ENCODE measurements at regions not wholly inside any gene's neighbourhood (a gene's known extent, or its start where the extent isn't known, plus 50 kb on each side); places are given as distances from the start of the nearest gene placed in this dataset.
A peak's percentile ranks its signal among the peaks of the same experiment; 100 is the strongest.

DNA sequence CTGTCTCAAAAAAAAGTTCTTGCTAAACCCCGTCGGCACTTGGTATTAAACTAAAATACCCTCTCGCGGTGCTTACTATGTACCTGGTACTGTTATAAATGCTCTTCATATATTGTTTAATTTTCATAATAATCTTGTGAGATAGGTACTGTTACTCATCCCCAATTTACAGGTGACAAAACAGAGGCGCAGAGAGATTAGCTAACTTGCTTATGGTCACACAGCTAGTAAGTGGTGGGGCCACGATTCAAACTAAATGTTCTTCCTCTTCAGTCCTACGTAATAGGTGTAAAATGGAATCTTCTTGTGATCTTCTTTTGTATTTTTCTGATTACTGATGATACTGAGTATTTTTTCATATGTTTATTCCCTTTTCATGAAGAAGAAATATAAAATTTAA lies 51.3 kb downstream of the TET3 start:
- no peak for DNase-seq (ENCODE audit: low read depth)

DNA sequence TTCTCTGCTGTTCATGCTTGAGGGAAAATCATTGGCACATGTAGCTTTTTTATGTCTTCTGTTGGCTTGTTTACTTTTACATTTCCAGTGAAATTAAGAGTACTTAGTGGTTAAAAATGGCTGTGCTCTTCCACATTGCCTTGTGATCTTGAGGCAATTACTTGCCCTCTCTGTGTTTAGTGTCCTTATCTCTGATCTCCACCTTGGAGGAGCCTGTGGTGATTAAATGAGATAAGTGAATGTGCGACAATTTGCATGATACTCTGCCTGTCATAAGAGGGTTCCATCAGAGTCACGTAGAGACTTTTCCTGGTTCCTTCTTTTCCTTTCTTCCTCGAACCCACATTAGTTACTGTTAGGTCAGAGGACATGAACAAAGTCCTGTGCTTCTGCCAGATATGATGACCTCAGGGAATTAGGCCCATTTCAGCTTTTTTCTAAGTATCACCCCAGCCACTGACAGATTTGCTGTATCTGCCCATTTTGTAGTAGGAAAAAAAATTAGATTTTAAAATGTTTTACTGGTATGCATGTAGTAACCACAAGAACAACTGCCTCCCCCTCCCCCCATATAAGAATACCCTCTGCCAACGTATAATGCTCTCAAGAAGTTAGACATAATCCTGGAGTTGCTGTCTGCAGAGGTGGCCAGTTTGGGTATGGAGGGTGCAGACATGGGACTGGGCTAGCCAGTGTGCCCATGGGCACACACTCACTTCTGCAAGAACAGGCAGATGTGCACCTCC lies 51.9 kb downstream of the TET3 start:
- peak; percentile 20 for DNase-seq (ENCODE audit: low read depth)

- DNase-seq (ENCODE audit: low read depth) = peak; percentile 89
Observed at GRCh38 chr2:74037379-74037860, 52.7 kb downstream of the TET3 start.

DNA sequence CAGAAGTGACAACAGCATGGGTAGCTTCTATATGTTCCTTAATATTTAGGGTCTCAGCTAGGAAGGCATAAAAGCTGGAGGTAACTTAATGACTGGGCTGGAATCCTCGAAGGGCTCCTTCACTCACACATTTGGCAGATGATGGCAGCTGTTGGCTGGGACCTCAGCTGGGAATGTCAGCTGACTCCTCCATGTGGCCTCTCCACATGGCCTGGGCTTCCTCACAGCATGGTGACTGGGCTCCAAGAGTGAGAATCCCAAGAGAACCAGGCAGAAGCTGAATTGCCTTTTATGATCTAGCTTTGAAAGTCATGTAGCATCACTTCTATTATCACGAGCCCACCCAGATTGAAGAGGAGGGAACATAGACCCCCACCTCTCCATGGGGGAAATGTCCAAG lies 54.9 kb downstream of the TET3 start:
- DNase-seq (ENCODE audit: low read depth) = peak; percentile 47

- no peak for DNase-seq (ENCODE audit: low read depth)
Observed at GRCh38 chr2:74041182-74041581, 56.5 kb downstream of the TET3 start.

DNA sequence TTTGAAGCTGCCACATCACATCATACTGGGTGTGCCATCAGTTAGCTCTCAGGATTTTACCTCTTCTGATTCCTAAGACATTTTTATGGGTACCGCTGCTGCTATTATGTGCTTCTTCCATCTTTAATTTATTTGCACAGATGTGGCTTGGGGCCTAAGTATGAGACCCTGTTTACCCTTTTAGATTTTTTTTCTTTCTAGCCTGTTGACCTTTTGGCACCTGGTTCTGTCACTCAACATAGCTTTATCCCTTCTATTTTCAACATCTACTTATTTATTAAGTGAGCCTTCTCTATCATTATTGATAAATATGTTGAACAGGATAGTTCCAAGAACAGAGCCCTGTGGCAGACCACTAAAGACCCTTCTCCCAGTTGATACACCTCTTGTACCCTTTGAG lies 57.0 kb downstream of the TET3 start:
- DNase-seq (ENCODE audit: low read depth) = peak; percentile 35

GRCh38 chr2:74042606-74043005 lies 57.9 kb downstream of the TET3 start:
- DNase-seq (ENCODE audit: low read depth) = no peak

DNA sequence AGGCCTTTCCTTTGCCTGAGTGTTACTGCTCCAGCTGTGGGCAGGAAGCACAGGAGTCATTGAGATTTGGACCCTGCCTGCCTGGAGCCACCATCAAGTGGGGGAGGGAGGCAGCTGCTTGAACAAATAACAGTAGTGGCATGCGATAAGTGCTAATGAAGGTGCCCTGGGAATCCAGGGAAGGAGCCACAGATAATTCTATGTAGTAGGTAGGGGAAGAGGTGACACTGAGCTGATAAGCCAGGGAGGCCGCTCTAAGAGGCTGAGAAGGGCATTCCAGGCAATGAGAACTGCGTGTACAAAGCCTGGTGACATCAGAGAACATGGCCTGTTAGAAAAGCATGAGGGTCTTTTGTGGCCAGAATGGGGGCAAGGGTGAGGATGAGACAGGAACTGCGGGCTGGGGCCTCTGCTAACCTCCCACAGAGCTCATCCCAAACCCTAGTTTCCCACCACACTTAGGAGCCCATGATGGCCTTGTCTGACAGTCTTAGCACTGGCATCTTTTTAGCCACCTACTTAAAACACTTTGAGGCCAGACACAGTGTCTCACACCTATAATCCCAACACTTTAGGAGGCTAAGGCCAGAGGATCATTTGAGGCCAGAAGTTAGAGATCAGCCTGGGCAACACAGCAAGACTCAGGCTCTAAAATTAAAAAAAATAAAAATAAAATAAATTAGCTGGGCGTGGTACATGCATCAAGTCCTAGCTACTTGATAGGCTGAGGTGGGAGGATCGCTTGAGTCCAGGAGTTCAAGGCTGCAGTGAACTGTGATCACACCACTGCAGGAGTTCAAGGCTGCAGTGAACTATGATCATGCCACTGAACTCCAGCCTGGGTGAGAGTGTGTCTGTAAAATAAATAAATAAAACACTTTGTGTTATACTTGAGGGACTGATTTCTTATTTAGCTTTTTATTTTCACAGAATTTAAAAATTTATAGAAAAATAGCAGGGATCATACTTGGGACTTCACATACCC lies 58.9 kb downstream of the TET3 start:
- DNase-seq (ENCODE audit: low read depth) = no peak

- DNase-seq (ENCODE audit: low read depth) = no peak
Observed at GRCh38 chr2:74044999-74045398, 60.3 kb downstream of the TET3 start.

- no peak for DNase-seq (ENCODE audit: low read depth)
Observed at GRCh38 chr2:74045454-74045853, 60.7 kb downstream of the TET3 start.

- no peak for DNase-seq (ENCODE audit: low read depth)
Observed at GRCh38 chr2:74046441-74046840, 61.7 kb downstream of the TET3 start.

DNA sequence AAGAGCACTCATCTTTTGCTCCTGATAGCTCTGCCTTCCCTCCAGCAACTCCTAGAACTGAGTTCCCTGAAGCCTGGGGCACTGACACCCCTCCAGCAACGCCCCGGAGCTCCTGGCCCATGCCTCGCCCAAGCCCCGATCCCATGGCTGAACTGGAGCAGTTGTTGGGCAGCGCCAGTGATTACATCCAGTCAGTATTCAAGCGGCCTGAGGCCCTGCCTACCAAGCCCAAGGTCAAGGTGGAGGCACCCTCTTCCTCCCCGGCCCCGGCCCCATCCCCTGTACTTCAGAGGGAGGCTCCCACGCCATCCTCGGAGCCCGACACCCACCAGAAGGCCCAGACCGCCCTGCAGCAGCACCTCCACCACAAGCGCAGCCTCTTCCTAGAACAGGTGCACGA lies 62.4 kb downstream of the TET3 start:
- DNase-seq (ENCODE audit: low read depth) = no peak

DNA sequence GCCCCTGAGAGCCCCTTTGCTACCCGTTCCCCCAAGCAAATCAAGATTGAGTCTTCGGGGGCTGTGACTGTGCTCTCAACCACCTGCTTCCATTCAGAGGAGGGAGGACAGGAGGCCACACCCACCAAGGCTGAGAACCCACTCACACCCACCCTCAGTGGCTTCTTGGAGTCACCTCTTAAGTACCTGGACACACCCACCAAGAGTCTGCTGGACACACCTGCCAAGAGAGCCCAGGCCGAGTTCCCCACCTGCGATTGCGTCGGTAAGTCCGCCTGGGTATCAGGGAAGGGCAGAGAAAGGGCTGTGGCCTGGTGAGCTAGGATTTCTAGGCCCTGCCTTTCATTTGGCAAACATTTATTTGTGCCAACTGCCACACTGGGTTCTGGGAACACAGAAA lies 63.4 kb downstream of the TET3 start:
- no peak for DNase-seq (ENCODE audit: low read depth)

DNA sequence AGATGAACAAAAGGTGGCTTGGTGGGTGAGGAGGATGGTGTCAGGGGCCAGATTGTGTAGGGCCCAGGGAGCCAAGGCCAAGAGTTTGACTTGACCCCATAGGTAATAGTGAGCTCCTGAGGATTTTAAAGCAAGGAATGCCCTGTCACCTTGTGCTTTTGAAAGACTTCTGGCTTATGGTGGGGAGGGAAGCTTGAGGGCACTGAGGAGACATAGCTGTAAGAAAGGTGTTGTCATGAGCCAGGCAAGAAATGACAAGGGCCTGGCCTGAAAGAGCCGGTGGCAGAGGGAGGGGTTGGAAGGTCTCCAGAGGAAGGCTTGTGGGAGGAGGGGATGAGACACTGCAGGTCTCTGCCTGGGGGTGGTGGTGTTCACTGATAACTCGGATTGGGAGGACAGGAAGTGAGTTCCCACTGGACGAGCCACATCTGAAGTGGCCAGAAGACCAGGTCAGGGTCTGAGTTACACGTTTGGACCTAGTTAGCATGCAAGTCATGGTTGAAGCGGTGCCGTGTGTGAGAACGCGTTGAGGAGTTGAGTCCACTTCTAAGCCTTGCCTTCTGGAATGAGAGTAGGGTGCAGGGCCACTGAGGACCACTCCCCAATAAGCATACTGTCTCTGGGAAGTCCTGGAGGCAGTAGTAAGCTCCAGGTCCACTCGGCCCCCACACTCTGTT lies 64.3 kb downstream of the TET3 start:
- DNase-seq (ENCODE audit: low read depth) = no peak

DNA sequence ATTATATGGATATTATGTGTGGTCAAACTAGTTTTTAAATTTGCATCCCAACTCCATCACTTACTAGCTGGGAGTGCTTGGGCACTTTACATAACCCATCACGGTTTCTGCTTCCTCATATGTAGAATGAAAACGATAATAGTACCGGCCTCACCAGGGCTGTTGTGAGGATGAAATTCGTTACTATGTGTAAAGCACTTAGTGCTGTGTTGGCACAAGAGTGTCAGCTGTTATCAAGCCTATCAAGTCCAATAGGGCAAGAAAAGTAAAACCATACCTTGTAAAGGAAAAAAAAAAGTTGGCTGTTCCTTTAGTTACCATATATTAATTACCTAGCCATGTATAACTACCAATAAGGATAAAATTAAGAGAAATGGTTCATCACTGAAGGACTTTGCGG lies 65.4 kb downstream of the TET3 start:
- DNase-seq (ENCODE audit: low read depth) = no peak

- peak; percentile 40 for DNase-seq (ENCODE audit: low read depth)
Observed at GRCh38 chr2:74051504-74051903, 66.8 kb downstream of the TET3 start.

DNA sequence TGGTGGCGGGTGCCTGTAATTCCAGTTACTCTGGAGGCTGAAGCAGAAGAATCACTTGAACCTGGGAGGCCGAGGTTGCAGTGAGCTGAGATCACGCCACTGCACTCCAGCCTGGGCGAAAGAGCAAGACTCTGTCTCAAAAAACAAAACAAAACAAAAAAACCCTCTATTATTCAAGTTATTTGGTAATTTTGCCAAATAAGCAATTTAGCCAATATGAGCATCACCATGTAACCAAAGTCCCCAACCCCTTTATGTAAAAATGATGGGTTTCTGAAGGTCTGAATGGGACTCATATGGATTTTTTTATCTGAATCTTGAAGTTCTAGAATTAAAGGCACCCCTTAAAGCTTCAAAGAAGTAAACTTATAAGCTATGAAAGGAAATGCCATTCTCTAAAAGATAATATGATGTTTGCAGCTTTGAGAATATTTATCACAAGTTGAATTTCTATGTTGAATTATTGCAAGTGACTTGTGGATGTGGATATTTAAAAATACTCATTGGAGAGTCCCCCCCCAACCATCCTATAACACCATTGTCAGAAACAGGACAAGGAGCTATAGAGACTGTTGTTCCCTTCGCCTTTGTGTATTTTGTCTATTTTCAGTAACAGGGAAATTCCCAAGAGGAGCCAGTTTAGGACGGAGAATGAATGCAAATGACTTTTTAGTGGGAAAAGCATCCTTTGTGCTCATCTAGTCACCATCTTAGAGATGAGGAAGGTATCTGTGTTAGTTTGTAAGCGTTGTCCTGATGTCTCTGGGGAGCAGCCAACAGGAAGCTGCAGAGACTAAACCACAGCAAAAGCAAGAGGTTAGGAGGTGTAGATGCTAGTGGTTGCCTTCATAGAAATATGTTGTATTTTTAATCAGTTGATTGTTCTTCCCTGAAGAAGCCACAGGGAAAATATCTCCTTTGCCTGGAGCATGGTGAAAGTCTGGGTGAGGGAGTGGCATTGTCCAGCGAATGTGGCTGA lies 68.3 kb downstream of the TET3 start:
- no peak for DNase-seq (ENCODE audit: low read depth)

DNA sequence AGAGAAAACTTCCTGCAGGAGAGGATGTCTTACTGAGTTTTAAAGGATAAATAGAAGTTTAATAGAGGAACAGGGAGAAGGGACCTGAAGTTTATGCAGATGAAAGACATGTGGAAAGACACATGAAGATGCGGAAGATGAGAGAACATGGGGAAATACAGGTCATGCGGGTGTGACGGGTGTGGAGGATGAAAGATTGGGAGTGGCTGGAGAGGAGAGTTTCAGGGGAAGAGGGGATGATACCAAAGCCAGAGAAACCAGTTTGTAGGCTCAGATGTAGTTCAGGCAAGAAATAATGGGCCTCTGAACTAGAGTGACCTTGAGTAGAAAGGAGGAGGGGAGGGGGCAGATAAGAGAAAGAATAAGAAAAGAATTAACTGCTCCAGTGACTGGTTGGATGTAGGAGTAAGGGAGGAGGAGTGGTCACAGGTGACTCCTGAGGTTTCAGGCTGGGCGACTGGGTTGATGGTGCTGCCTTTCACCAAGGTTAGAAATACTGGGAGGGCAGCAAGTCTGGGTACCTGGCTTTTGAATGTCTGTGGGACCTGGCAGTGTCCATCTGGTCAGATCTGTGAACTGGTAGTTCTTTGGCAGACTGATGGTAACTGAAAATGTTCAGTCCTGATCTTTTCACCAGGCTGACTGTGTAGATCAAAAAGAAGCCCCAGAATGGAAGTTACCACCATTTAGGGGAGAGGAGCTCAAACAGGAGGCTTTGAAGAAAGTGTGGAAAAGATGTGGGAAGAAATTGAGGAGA lies 69.4 kb downstream of the TET3 start:
- no peak for DNase-seq (ENCODE audit: low read depth)

GRCh38 chr2:74059137-74059775 lies 74.5 kb downstream of the TET3 start:
- DNase-seq (ENCODE audit: low read depth) = no peak

DNA sequence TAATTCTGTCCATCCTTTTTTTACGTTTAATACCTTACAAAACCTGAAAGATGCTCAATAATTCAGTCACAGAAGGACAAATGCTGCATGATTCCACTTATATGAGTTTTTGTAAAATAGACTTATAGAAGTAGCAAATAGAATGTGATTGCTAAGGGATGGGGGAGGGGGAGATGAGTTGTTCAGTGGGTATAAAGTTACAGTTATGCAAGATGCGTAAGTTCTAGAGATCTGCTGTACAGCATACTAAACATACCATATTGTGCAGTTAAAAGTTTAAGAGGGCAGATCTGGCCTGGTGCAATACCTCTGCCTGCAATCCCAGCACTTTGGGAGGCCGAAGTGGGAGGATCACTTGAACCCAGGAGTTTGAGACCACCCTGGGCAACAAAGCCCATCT lies 78.8 kb downstream of the TET3 start:
- DNase-seq (ENCODE audit: low read depth) = peak; percentile 19

Data from LHCN-M2 (cell line).